A549 (cell line): ENCODE measurements at regions not wholly inside any gene's neighbourhood (a gene's known extent, or its start where the extent isn't known, plus 50 kb on each side); places are given as distances from the start of the nearest gene placed in this dataset.

ENCODE experiments used
- ATAC-seq, 2 experiments: fragments of 200-7000 bp in 1 of 2; fragments of >200 bp in 1 of 2; cut with Nextera tagmentation in 1 of 2; cut with Tn5 transposase in 1 of 2; 3 replicates each; pipeline versions ENCODE4 v1.8.0 to v1.9.1; 2018 to 2020; ENCODE audit warnings: mild to moderate bottlenecking in 1 of 2, moderate library complexity in 1 of 2
- CTCF ChIA-PET: fragments of 300-600 bp; sonication (Branson Sonifier 250); formaldehyde crosslinking; extraction: SDS; loops from one replicate; lab custom pipeline; 2021; ENCODE audit warnings: antibody characterized with exemption, inconsistent platforms; lab: Yijun Ruan, JAX
- POLR2A ChIA-PET: fragments of 350-600 bp; formaldehyde crosslinking; extraction: SDS; loops from one replicate; lab custom pipeline; 2021; ENCODE audit warnings: antibody characterized with exemption, inconsistent platforms; lab: Yijun Ruan, JAX
- DNase-seq, 2 experiments: peaks; one replicate each; pipeline versions ENCODE4 v3.0.0 to v3.0.0-alpha.2; 2011 to 2016; ENCODE audit warnings: low read depth in 1 of 2, low spot score in 1 of 2
- FAIRE-seq: peaks from 2 replicates; lab custom pipeline; 2011; peaks lifted over from hg19 to GRCh38; lab: Jason Lieb, UNC
- H3K27ac ChIP-seq, 2 experiments: fragments of >200 bp; sonication (Bioruptor Twin); formaldehyde crosslinking; 3 replicates each; pipeline ENCODE4 v1.5.1; 2016 to 2017
- H3K4me1 ChIP-seq: fragments of >200 bp; sonication (Bioruptor Twin); formaldehyde crosslinking; 3 replicates; pipeline ENCODE4 v1.6.1; 2016
- H3K4me2 ChIP-seq: fragments of >200 bp; sonication (Bioruptor Twin); formaldehyde crosslinking; 3 replicates; pipeline ENCODE4 v1.6.1; 2016
- H3K4me3 ChIP-seq: fragments of >200 bp; sonication (Bioruptor Twin); formaldehyde crosslinking; 3 replicates; pipeline ENCODE4 v1.5.1; 2016
- H3K9me3 ChIP-seq: fragments of >200 bp; sonication (Bioruptor Twin); formaldehyde crosslinking; 3 replicates; pipeline ENCODE4 v1.6.1; 2016
- CHD4 ChIP-seq: fragments of 200-600 bp; sonication (generic); IDR thresholded peaks from 2 replicates; pipeline ENCODE4 v1.6.1; 2016; ENCODE audit warnings: antibody characterized with exemption, mild to moderate bottlenecking, borderline replicate concordance
- CTCF ChIP-seq: fragments of >200 bp; sonication (Bioruptor Twin); formaldehyde crosslinking; IDR thresholded peaks from 3 replicates; pipeline ENCODE4 v1.5.1; 2016
- E2F6 ChIP-seq: IDR thresholded peaks from 2 replicates; pipeline ENCODE4 v1.6.1; 2012; ENCODE audit warnings: low read depth, borderline replicate concordance
- EHF ChIP-seq: fragments of 250-450 bp; sonication (Bioruptor Pico); IDR thresholded peaks from 2 replicates; pipeline ENCODE4 v1.5.0; 2020; ENCODE audit warnings: mild to moderate bottlenecking
- EHMT2 ChIP-seq: fragments of 200-600 bp; sonication (generic); IDR thresholded peaks from 2 replicates; pipeline ENCODE4 v1.6.1; 2016; ENCODE audit warnings: antibody characterized with exemption, low read depth, mild to moderate bottlenecking, moderate library complexity
- EP300 ChIP-seq, 2 experiments: fragments of >200 bp; sonication (Bioruptor Twin); formaldehyde crosslinking; IDR thresholded peaks; 2 replicates in 1 of 2; 3 replicates in 1 of 2; pipeline ENCODE4 v1.6.1; 2016 to 2017
- FOSB ChIP-seq: fragments of 250-450 bp; sonication (Bioruptor Pico); IDR thresholded peaks from 2 replicates; pipeline ENCODE4 v1.5.0; 2020; ENCODE audit warnings: mild to moderate bottlenecking, moderate library complexity
- HEYL ChIP-seq: fragments of 250-450 bp; sonication (Bioruptor Pico); IDR thresholded peaks from 2 replicates; pipeline ENCODE4 v1.8.0; 2021; ENCODE audit warnings: mild to moderate bottlenecking, moderate library complexity
- HMGXB4 ChIP-seq: fragments of 250-450 bp; sonication (Bioruptor Pico); IDR thresholded peaks from 2 replicates; pipeline ENCODE4 v1.5.0; 2021; ENCODE audit warnings: mild to moderate bottlenecking, moderate library complexity, borderline replicate concordance
- HOXB13 ChIP-seq: fragments of 250-450 bp; sonication (Bioruptor Pico); IDR thresholded peaks from 2 replicates; pipeline ENCODE4 v1.5.0; 2020; ENCODE audit warnings: low read depth, mild to moderate bottlenecking, moderate library complexity
- HOXB5 ChIP-seq: fragments of 250-450 bp; sonication (Bioruptor Pico); IDR thresholded peaks from 2 replicates; pipeline ENCODE4 v1.5.0; 2020; ENCODE audit warnings: mild to moderate bottlenecking, moderate library complexity
- JUNB ChIP-seq: fragments of >200 bp; sonication (Bioruptor Twin); formaldehyde crosslinking; IDR thresholded peaks from 2 replicates; pipeline ENCODE4 v1.6.1; 2016
- KDM5A ChIP-seq: fragments of 200-600 bp; sonication (generic); IDR thresholded peaks from 2 replicates; pipeline ENCODE4 v1.6.1; 2016; ENCODE audit warnings: antibody characterized with exemption, mild to moderate bottlenecking
- NR3C1 ChIP-seq: fragments of >200 bp; sonication (Bioruptor Twin); formaldehyde crosslinking; IDR thresholded peaks from 3 replicates; pipeline ENCODE4 v1.6.1; 2017
- PBX3 ChIP-seq: IDR thresholded peaks from 2 replicates; pipeline ENCODE4 v1.6.1; 2012
- PHF8 ChIP-seq: fragments of 200-600 bp; sonication (generic); IDR thresholded peaks from 2 replicates; pipeline ENCODE4 v1.6.1; 2016; ENCODE audit warnings: low read depth, mild to moderate bottlenecking, antibody characterized with exemption, moderate library complexity, borderline replicate concordance
- RAD21 ChIP-seq, 2 experiments: fragments of >200 bp in 1 of 2; sonication (Bioruptor Twin) in 1 of 2; formaldehyde crosslinking in 1 of 2; IDR thresholded peaks in 1 of 2; conservative IDR thresholded peaks in 1 of 2; 2 replicates in 1 of 2; 3 replicates in 1 of 2; pipeline ENCODE4 v1.6.1; 2012 to 2018; ENCODE audit warnings: inconsistent platforms in 1 of 2
- RCOR1 ChIP-seq: fragments of 150-350 bp; IDR thresholded peaks from 2 replicates; pipeline ENCODE4 v1.6.1; 2014; ENCODE audit warnings: antibody characterized with exemption, low read length, low read depth
- REST ChIP-seq: fragments of 200-600 bp; sonication (generic); IDR thresholded peaks from 2 replicates; pipeline ENCODE4 v1.6.1; 2016; ENCODE audit warnings: antibody characterized with exemption, mild to moderate bottlenecking, moderate library complexity
- RFX5 ChIP-seq: fragments of 450-650 bp; IDR thresholded peaks from 2 replicates; pipeline ENCODE4 v1.7.1; 2014; ENCODE audit warnings: antibody characterized with exemption, mild to moderate bottlenecking, moderate library complexity
- TP53 ChIP-seq: fragments of 250-450 bp; sonication (Bioruptor Pico); IDR thresholded peaks from 2 replicates; pipeline ENCODE4 v1.5.0; 2021; ENCODE audit warnings: mild to moderate bottlenecking, moderate library complexity
- ZNF302 ChIP-seq: fragments of 250-450 bp; sonication (Bioruptor Pico); IDR thresholded peaks from 2 replicates; pipeline ENCODE4 v1.9.0; 2021; ENCODE audit warnings: inconsistent platforms, mild to moderate bottlenecking, moderate library complexity
- WGBS: methylation state at CpG from one replicate; pipeline ENCODE4 v1.1.6; 2017; ENCODE audit errors: missing lambda C conversion rate; 5-methylcytosine and 5-hydroxymethylcytosine counted together

GRCh38 chr2:42971947-42972736 is 179.8 kb upstream of the HAAO start:
- no peak for ATAC-seq
- Histone ChIP-seq H3K4me3 (no peak overlapping the region), H3K4me2 (no peak overlapping the region), H3K4me1 (peaks cover 21% of the 10 kb centered on the region), H3K9me3 (no peaks in the 10 kb centered on the region), H3K27ac (peak overlapping the region in 1 of 2 experiments; percentile 22; a peak in 1 of 6 replicates)
- POLR2A ChIA-PET: no interaction called here
- 67% methylated on average over 7 of the region's 7 CpGs for WGBS
- no peak for FAIRE-seq
- CTCF ChIA-PET: interaction anchor here (0.7 to 11.6 kb wide), 11 partner anchors 10 to 512 kb away, joined by 4 to 253 read pairs (median 5); partner anchors contain the start of gene ZFP36L2
- TF ChIP-seq EHMT2: no peak
- TF ChIP-seq HOXB13: no peak
- no peak for TF ChIP-seq HEYL (CRISPR knock-in tag)
- no peak for TF ChIP-seq RCOR1
- TF ChIP-seq CTCF: no peak
- no peak for TF ChIP-seq JUNB
- no peak for TF ChIP-seq EP300 (IDR thresholded peaks at IDR 0.05)
- DNase-seq: no peak

GRCh38 chr2:42971381-42971780 is 179.0 kb upstream of the HAAO start:
- CTCF ChIA-PET: interaction anchor here (0.6 to 11.6 kb wide), 10 partner anchors 9 to 513 kb away, joined by 3 to 253 read pairs (median 4); partner anchors contain the start of gene ZFP36L2
- POLR2A ChIA-PET: interaction anchor here (2.4 kb wide), 1 partner anchor 255 kb away, joined by 6 read pairs; the partner anchor contains the start of gene ZFP36L2
- FAIRE-seq: no peak

More at GRCh38 chr2:42971381-42971780, 179.0 kb upstream of the HAAO start:
- TF ChIP-seq JUNB (no peak), REST (no peak), RFX5 (no peak), EHMT2 (no peak), HMGXB4 (CRISPR knock-in tag) (no peak), PHF8 (no peak), FOSB (CRISPR knock-in tag) (no peak), EHF (CRISPR knock-in tag) (no peak), RAD21 (conservative IDR thresholded peaks at IDR 0.05 in 1 of 2, IDR thresholded peaks at IDR 0.05 in 1 of 2) (no peak), E2F6 (no peak), CHD4 (no peak), NR3C1 (no peak), PBX3 (no peak), HOXB5 (CRISPR knock-in tag) (no peak), RCOR1 (no peak), EP300 (IDR thresholded peaks at IDR 0.05) (no peak), HOXB13 (no peak), KDM5A (no peak), ZNF302 (CRISPR knock-in tag) (no peak), TP53 (CRISPR knock-in tag) (no peak)
- Histone ChIP-seq H3K27ac (no peak overlapping the region), H3K4me3 (no peak overlapping the region), H3K4me2 (no peak overlapping the region), H3K4me1 (peaks cover 21% of the 10 kb centered on the region), H3K9me3 (no peaks in the 10 kb centered on the region)
- DNase-seq (no peak), ATAC-seq (no peak)
- 79% methylated on average over 8 of the region's 8 CpGs for WGBS
